BJ (cell line): ENCODE measurements at regions not wholly inside any gene's neighbourhood (a gene's known extent, or its start where the extent isn't known, plus 50 kb on each side); places are given as distances from the start of the nearest gene placed in this dataset.

Experiments
- CTCF ChIA-PET: fragments of 350-600 bp; formaldehyde crosslinking; extraction: SDS; loops from one replicate; lab custom pipeline; 2021; ENCODE audit warnings: antibody characterized with exemption, inconsistent platforms; lab: Yijun Ruan, JAX
- POLR2A ChIA-PET: fragments of 300-600 bp; sonication (Branson Sonifier 250); formaldehyde crosslinking; extraction: SDS; loops from one replicate; lab custom pipeline; 2021; ENCODE audit warnings: antibody characterized with exemption; lab: Charles Lee
- DNase-seq: peaks from one replicate; pipeline ENCODE4 v3.0.0-alpha.2; 2011; ENCODE audit warnings: low read depth
- H3K27me3 ChIP-seq: 2 replicates; pipeline ENCODE4 v1.6.0; 2011; ENCODE audit warnings: low read length; ENCODE audit not compliant: control insufficient read depth, insufficient read depth
- H3K36me3 ChIP-seq: 2 replicates; pipeline ENCODE4 v1.5.1; 2011; ENCODE audit warnings: low read length; ENCODE audit not compliant: control insufficient read depth, insufficient read depth
- H3K4me3 ChIP-seq: 2 replicates; pipeline ENCODE4 v1.5.1; 2011; ENCODE audit warnings: low read depth, mild to moderate bottlenecking, control low read depth, low read length
- CTCF ChIP-seq: IDR thresholded peaks from 2 replicates; pipeline ENCODE4 v1.5.1; 2011; ENCODE audit warnings: low read depth, mild to moderate bottlenecking, control low read depth, inconsistent platforms, low read length, moderate library complexity; ENCODE audit not compliant: insufficient read depth

- H3K36me3 ChIP-seq: no peaks in the 10 kb centered on the region
- no peak for TF ChIP-seq CTCF
- ChIA-PET POLR2A (no interaction called here), CTCF (no interaction called here)
- no peak for DNase-seq
- no peaks in the 10 kb centered on the region for H3K27me3 ChIP-seq
- H3K4me3 ChIP-seq: no peak overlapping the region
These were observed 107.2 kb upstream of the MKI67 start for GRCh38 chr10:128233422-128233821.

GRCh38 chr10:128237710-128238109 is 111.5 kb upstream of the MKI67 start:
- TF ChIP-seq CTCF: no peak
- ChIA-PET POLR2A (no interaction called here), CTCF (no interaction called here)
- no peak for DNase-seq
- no peaks in the 10 kb centered on the region for H3K36me3 ChIP-seq
- no peaks in the 10 kb centered on the region for H3K27me3 ChIP-seq
- H3K4me3 ChIP-seq: no peak overlapping the region

GRCh38 chr10:128241023-128241422 is 114.8 kb upstream of the MKI67 start:
- no peak for DNase-seq
- no peaks in the 10 kb centered on the region for H3K27me3 ChIP-seq
- CTCF ChIA-PET: no interaction called here
- no peak for TF ChIP-seq CTCF
- no peaks in the 10 kb centered on the region for H3K36me3 ChIP-seq
- no peak overlapping the region for H3K4me3 ChIP-seq
- POLR2A ChIA-PET: no interaction called here

- POLR2A ChIA-PET: no interaction called here
- Histone ChIP-seq H3K36me3 (no peaks in the 10 kb centered on the region), H3K27me3 (no peaks in the 10 kb centered on the region), H3K4me3 (no peak overlapping the region)
- CTCF ChIA-PET: no interaction called here
- DNase-seq: no peak
- TF ChIP-seq CTCF: no peak
These were observed 116.4 kb upstream of the MKI67 start for GRCh38 chr10:128242641-128243040.

- POLR2A ChIA-PET: no interaction called here
- CTCF ChIA-PET: no interaction called here
- no peak for TF ChIP-seq CTCF
These were observed 118.8 kb upstream of the MKI67 start for GRCh38 chr10:128245026-128245425.

More at GRCh38 chr10:128245026-128245425, 118.8 kb upstream of the MKI67 start:
- no peaks in the 10 kb centered on the region for H3K36me3 ChIP-seq
- DNase-seq: no peak
- H3K4me3 ChIP-seq: no peak overlapping the region
- no peaks in the 10 kb centered on the region for H3K27me3 ChIP-seq
